ENCODE measurements at regions not wholly inside any gene's neighbourhood (a gene's known extent, or its start where the extent isn't known, plus 50 kb on each side); places are given as distances from the start of the nearest gene placed in this dataset.

DNA sequence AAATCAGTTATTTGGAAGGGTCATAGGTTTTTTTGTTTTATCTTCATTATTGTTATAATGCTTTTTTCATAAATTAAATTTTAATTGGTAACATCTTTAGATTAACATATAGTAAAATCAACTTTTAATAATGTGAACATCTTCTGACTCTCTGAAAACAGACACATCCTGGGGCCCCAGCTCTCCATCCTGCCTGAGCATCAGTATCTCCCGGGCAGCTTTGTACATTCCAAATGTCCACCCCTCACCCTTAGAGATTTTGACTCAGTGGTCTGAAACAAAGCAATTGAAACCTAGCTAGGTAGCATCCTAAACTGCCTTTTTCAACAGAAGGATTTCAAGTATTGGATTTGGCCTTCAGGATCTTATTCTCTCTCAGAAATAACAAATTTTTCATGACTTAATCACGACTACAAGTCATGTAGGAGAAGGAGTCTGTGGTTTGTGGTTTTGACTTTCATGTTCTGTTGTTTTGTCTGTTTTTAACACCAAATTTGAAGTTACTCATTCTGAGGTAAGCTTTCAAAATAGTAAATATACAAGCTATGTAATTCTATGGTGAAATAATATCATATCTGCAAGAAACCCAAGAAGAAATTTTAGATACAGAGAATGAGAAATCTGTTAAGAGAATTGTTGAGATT lies 147.3 kb upstream of the UBE2E2 start:
- no peaks in the 10 kb centered on the region for H3K4me1 ChIP-seq
- H3K4me3 ChIP-seq: no peak overlapping the region
- ChIA-PET POLR2A (no interaction called here), CTCF (no interaction called here)
- TF ChIP-seq JUNB (IDR thresholded peaks at IDR 0.05) (peak; percentile 25; the same call in 1 of the 2 replicates), PBX3 (IDR thresholded peaks at IDR 0.05) (no peak)
- H3K4me2 ChIP-seq: no peak overlapping the region
- FAIRE-seq (no peak), ATAC-seq (no peak), DNase-seq (ENCODE audit: low read depth in 1 of 2, low spot score in 1 of 2) (no peak)
- H3K27ac ChIP-seq: no peak overlapping the region
- no peaks in the 10 kb centered on the region; the same call in 2 of the 3 replicates for H3K9me3 ChIP-seq
- 49% methylated on average over 2 of the region's 2 CpGs for WGBS (ENCODE audit: missing lambda C conversion rate)

DNA sequence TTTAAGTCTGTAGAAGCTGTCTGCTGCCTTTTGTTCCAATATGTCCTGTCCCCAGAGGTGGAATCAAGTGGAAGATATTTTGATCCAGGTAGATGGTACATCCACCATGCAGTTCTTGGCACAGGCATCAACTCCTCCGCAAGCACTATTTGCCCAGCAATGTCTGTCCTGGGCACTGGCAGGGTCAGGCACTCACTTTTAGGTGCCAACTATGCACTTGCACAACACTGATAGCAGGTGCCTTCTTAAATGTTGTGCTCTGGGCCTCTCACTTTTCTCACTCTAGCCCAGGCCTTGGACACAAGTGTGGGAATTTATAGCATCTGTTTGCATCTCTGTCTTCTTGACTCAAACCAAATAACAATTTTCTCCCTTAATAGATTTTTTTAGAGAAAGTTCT lies 140.5 kb upstream of the UBE2E2 start:
- Histone ChIP-seq H3K4me1 (no peaks in the 10 kb centered on the region), H3K27ac (no peak overlapping the region), H3K4me3 (no peak overlapping the region), H3K9me3 (no peaks in the 10 kb centered on the region; the same call in 2 of the 3 replicates), H3K4me2 (no peak overlapping the region)
- no peak for ATAC-seq
- ChIA-PET CTCF (no interaction called here), POLR2A (no interaction called here)
- TF ChIP-seq NPAS2 (CRISPR knock-in tag; IDR thresholded peaks at IDR 0.05; ENCODE audit: borderline replicate concordance): no peak
- no peak for TF ChIP-seq E2F6 (IDR thresholded peaks at IDR 0.05; ENCODE audit: borderline replicate concordance, low read depth)
- TF ChIP-seq POLR2A (IDR thresholded peaks at IDR 0.05; ENCODE audit: low read length): no peak
- no peak for TF ChIP-seq CHD2 (IDR thresholded peaks at IDR 0.05; ENCODE audit: low read length, partially characterized antibody)
- TF ChIP-seq SREBF2 (IDR thresholded peaks at IDR 0.05): no peak
- no peak for TF ChIP-seq BHLHE40 (IDR thresholded peaks at IDR 0.05; ENCODE audit: low read depth, low read length)
- TF ChIP-seq PHF8 (IDR thresholded peaks at IDR 0.05; ENCODE audit: borderline replicate concordance, low read depth): no peak
- TF ChIP-seq ZNF302 (CRISPR knock-in tag; IDR thresholded peaks at IDR 0.05): no peak
- TF ChIP-seq EHF (CRISPR knock-in tag; IDR thresholded peaks at IDR 0.05): no peak
- no peak for TF ChIP-seq HMGXB4 (CRISPR knock-in tag; IDR thresholded peaks at IDR 0.05; ENCODE audit: borderline replicate concordance)
- TF ChIP-seq TP53 (CRISPR knock-in tag; IDR thresholded peaks at IDR 0.05): no peak
- TF ChIP-seq ZFP36 (IDR thresholded peaks at IDR 0.05; ENCODE audit: borderline replicate concordance, partially characterized antibody): no peak
- TF ChIP-seq GATA3 (IDR thresholded peaks at IDR 0.05; ENCODE audit: borderline replicate concordance): no peak
- DNase-seq (ENCODE audit: low read depth in 1 of 2, low spot score in 1 of 2): no peak
- WGBS (ENCODE audit: missing lambda C conversion rate): 100% methylated on average over 1 of the region's 1 CpG
- no peak for FAIRE-seq

GRCh38 chr3:23062982-23063381 lies 140.1 kb upstream of the UBE2E2 start:
- ChIA-PET CTCF (no interaction called here), POLR2A (no interaction called here)
- H3K4me3 ChIP-seq: no peak overlapping the region
- ATAC-seq (no peak), DNase-seq (ENCODE audit: low read depth in 1 of 2, low spot score in 1 of 2) (no peak), FAIRE-seq (no peak)
- no peaks in the 10 kb centered on the region for H3K4me1 ChIP-seq
- no peak overlapping the region for H3K27ac ChIP-seq
- H3K9me3 ChIP-seq: no peaks in the 10 kb centered on the region; the same call in 2 of the 3 replicates
- no peak overlapping the region for H3K4me2 ChIP-seq
- TF ChIP-seq CHD4 (IDR thresholded peaks at IDR 0.05; ENCODE audit: borderline replicate concordance): no peak
- TF ChIP-seq FOSB (CRISPR knock-in tag; IDR thresholded peaks at IDR 0.05): no peak
- TF ChIP-seq EHMT2 (IDR thresholded peaks at IDR 0.05; ENCODE audit: low read depth): no peak
- no peak for TF ChIP-seq ZC3H11A (IDR thresholded peaks at IDR 0.05)
- TF ChIP-seq, protein P1, sequence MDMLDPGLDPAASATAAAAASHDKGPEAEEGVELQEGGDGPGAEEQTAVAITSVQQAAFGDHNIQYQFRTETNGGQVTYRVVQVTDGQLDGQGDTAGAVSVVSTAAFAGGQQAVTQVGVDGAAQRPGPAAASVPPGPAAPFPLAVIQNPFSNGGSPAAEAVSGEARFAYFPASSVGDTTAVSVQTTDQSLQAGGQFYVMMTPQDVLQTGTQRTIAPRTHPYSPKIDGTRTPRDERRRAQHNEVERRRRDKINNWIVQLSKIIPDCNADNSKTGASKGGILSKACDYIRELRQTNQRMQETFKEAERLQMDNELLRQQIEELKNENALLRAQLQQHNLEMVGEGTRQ (IDR thresholded peaks at IDR 0.05): no peak
- TF ChIP-seq SREBF2 (IDR thresholded peaks at IDR 0.05): no peak
- TF ChIP-seq MAX (IDR thresholded peaks at IDR 0.05): no peak
- no peak for TF ChIP-seq RCOR1 (IDR thresholded peaks at IDR 0.05; ENCODE audit: low read depth, low read length)
- TF ChIP-seq RNF2 (IDR thresholded peaks at IDR 0.05; ENCODE audit: borderline replicate concordance, low read depth): no peak
- 12% methylated on average over 1 of the region's 1 CpG for WGBS (ENCODE audit: missing lambda C conversion rate)
